B cell (primary cell): ENCODE measurements at regions not wholly inside any gene's neighbourhood (a gene's known extent, or its start where the extent isn't known, plus 50 kb on each side); places are given as distances from the start of the nearest gene placed in this dataset.

Experiments used
- ATAC-seq: fragments of 200-7000 bp; cut with Tn5 transposase; one replicate; pipeline ENCODE4 v1.10.0; 2021; ENCODE audit warnings: low read depth, mild to moderate bottlenecking, moderate number of reproducible peaks, moderate library complexity
- CTCF ChIA-PET: fragments of 350-600 bp; sonication (Branson Sonifier 250); formaldehyde crosslinking; loops from one replicate; lab custom pipeline; 2021; ENCODE audit warnings: antibody characterized with exemption, inconsistent platforms; lab: Charles Lee
- POLR2A ChIA-PET: fragments of 350-600 bp; sonication (Branson Sonifier 250); formaldehyde crosslinking; loops from one replicate; lab custom pipeline; 2021; ENCODE audit warnings: antibody characterized with exemption; lab: Charles Lee
- DNase-seq: peaks from one replicate; pipeline ENCODE4 v3.0.0; 2013
- H2AFZ ChIP-seq: 2 replicates; pipeline ENCODE4 v1.6.1; 2012; ENCODE audit warnings: mild to moderate bottlenecking, low read depth, low read length; ENCODE audit not compliant: insufficient read depth, poor library complexity, severe bottlenecking
- H3K27ac ChIP-seq, 2 donors: 1 replicate in 1 of 2; 2 replicates in 1 of 2; pipeline ENCODE4 v1.5.1; 2012 to 2013; ENCODE audit warnings: low read length in 2 of 2, mild to moderate bottlenecking in 2 of 2, moderate library complexity in 1 of 2
- H3K27me3 ChIP-seq, 4 experiments: fragments of 200-600 bp in 1 of 4; sonication (generic) in 1 of 4; replicated peaks in 1 of 4; 1 replicate in 2 of 4; 2 replicates in 2 of 4; pipeline versions ENCODE4 v1.6.1 to v1.7.0; 2013 to 2016; ENCODE audit warnings: low read length in 3 of 4, mild to moderate bottlenecking in 2 of 4, mixed read lengths in 1 of 4, moderate library complexity in 1 of 4; ENCODE audit not compliant: insufficient read depth in 4 of 4, control insufficient read depth in 3 of 4; ENCODE audit errors: control extremely low read depth in 1 of 4
- H3K36me3 ChIP-seq, 2 experiments: replicated peaks in 1 of 2; 1 replicate in 1 of 2; 2 replicates in 1 of 2; pipeline versions ENCODE4 v1.6.1 to v1.7.1; 2013; ENCODE audit warnings: low read length in 1 of 2; ENCODE audit not compliant: insufficient read depth in 2 of 2, control insufficient read depth in 1 of 2; ENCODE audit errors: control extremely low read depth in 1 of 2, extremely low read depth in 1 of 2
- H3K4me1 ChIP-seq, 2 donors: fragments of 200-600 bp in 1 of 2; sonication (generic) in 1 of 2; 1 replicate in 1 of 2; 2 replicates in 1 of 2; pipeline versions ENCODE4 v1.5.1 to v1.6.1; 2013 to 2017; ENCODE audit warnings: low read length in 2 of 2; ENCODE audit not compliant: control insufficient read depth in 2 of 2, insufficient read depth in 2 of 2
- H3K4me2 ChIP-seq: replicated peaks from 2 replicates; pipeline ENCODE3; 2012; ENCODE audit warnings: mild to moderate bottlenecking, low read depth, low read length; ENCODE audit not compliant: poor library complexity, severe bottlenecking
- H3K4me3 ChIP-seq, 5 experiments: fragments of 200-600 bp in 1 of 5; sonication (generic) in 1 of 5; 1 replicate in 3 of 5; 2 replicates in 2 of 5; pipeline versions ENCODE4 v1.5.1 to v1.7.0; 2011 to 2016; ENCODE audit warnings: low read length in 4 of 5, mild to moderate bottlenecking in 4 of 5, low read depth in 2 of 5, control low read depth in 1 of 5, moderate library complexity in 1 of 5; ENCODE audit not compliant: insufficient read depth in 1 of 5; ENCODE audit errors: control extremely low read depth in 1 of 5, extremely low read depth in 1 of 5
- H3K79me2 ChIP-seq: fragments of 200-600 bp; sonication (generic); one replicate; pipeline ENCODE4 v1.6.0; 2016; ENCODE audit warnings: low read length; ENCODE audit not compliant: control insufficient read depth, insufficient read depth
- H3K9ac ChIP-seq: fragments of 200-600 bp; sonication (generic); 2 replicates; pipeline ENCODE4 v1.6.1; 2017; ENCODE audit warnings: mild to moderate bottlenecking, low read length, moderate library complexity
- H3K9me3 ChIP-seq, 3 donors: one replicate each; pipeline versions ENCODE4 v1.6.1 to v1.7.1; 2013; ENCODE audit warnings: low read length in 2 of 3; ENCODE audit not compliant: control insufficient read depth in 2 of 3, insufficient read depth in 1 of 3; ENCODE audit errors: control extremely low read depth in 1 of 3
- H4K20me1 ChIP-seq: 2 replicates; pipeline ENCODE4 v1.6.0; 2012; ENCODE audit warnings: mild to moderate bottlenecking, low read length; ENCODE audit not compliant: insufficient read depth, control insufficient read depth, poor library complexity, severe bottlenecking
- H3K27ac Mint-ChIP-seq: one replicate; pipeline ENCODE4 v1.8.0; 2021; ENCODE audit warnings: mixed read lengths
- H3K27me3 Mint-ChIP-seq: one replicate; pipeline ENCODE4 v1.8.0; 2021; ENCODE audit warnings: mixed read lengths
- H3K4me1 Mint-ChIP-seq: one replicate; pipeline ENCODE4 v1.8.0; 2021; ENCODE audit warnings: mixed read lengths
- H3K4me3 Mint-ChIP-seq: one replicate; pipeline ENCODE4 v1.8.0; 2021; ENCODE audit warnings: mixed read lengths
- H3K9me3 Mint-ChIP-seq: one replicate; pipeline ENCODE4 v1.8.0; 2022; ENCODE audit warnings: mixed read lengths; ENCODE audit not compliant: insufficient read depth
- CTCF ChIP-seq: fragments of 200-600 bp; IDR thresholded peaks from one replicate; pipeline ENCODE4 v1.8.0; 2022; ENCODE audit warnings: antibody characterized with exemption, mild to moderate bottlenecking
- EZH2 ChIP-seq: IDR thresholded peaks from 2 replicates; pipeline ENCODE4 v1.6.1; 2012; ENCODE audit warnings: borderline replicate concordance, low read depth, mild to moderate bottlenecking, moderate library complexity, low read length; ENCODE audit not compliant: insufficient read depth, poor library complexity, severe bottlenecking
- WGBS: methylation state at CpG from one replicate; pipeline ENCODE4 v1.1.5; 2013; ENCODE audit warnings: missing lambda C conversion rate; ENCODE audit not compliant: insufficient coverage; 5-methylcytosine and 5-hydroxymethylcytosine counted together
- intact Hi-C: fragments of 100-400 bp; cut with micrococcal nuclease; formaldehyde crosslinking; loops from one replicate; pipeline ENCODE4 v1.10.0; 2022

DNA sequence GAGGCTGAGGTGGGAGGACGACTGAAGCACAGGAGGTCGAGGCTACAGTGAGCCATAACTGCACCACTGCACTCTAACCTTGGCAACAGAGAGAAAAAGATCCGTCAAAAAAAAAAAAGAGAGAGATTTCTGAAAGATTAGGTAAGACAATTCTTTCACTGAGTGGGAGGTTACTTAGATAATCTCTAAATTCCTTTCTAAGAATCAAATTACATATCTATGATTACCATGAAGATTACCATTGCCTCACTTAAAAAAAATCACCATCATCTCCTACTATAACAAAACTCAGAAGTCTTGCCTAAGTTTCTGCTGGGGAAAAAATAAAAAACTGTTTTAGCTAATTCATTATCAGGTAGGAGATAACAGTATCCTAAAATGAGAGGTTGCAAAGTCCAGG, 366.7 kb downstream of the DUSP6 start:
- TF ChIP-seq EZH2 = no peak
- TF ChIP-seq CTCF = no peak
- CTCF ChIA-PET = interaction anchor here (0.7 kb wide), 1 partner anchor 1029 kb away, joined by 3 read pairs; no protein-coding TSS in a partner anchor
- peaks cover 24% of the 10 kb centered on the region for H3K27me3 Mint-ChIP-seq
- no peaks in the 10 kb centered on the region for H4K20me1 ChIP-seq
- no peak overlapping the region for H3K4me3 Mint-ChIP-seq
- POLR2A ChIA-PET = no interaction called here
- H3K27me3 ChIP-seq = no peaks in the 10 kb centered on the region
- H3K27ac ChIP-seq = no peak overlapping the region
- H3K4me3 ChIP-seq = no peak overlapping the region
- no peaks in the 10 kb centered on the region for H3K36me3 ChIP-seq
- no peak overlapping the region for H3K27ac Mint-ChIP-seq
- DNase-seq = no peak
- no peak overlapping the region for H3K9ac ChIP-seq
- H2AFZ ChIP-seq = no peak overlapping the region
- H3K4me1 ChIP-seq = no peaks in the 10 kb centered on the region
- H3K4me1 Mint-ChIP-seq = no peaks in the 10 kb centered on the region
- no peak for ATAC-seq
- no peaks in the 10 kb centered on the region for H3K9me3 Mint-ChIP-seq
- no peaks in the 10 kb centered on the region for H3K79me2 ChIP-seq
- intact Hi-C loops = no loop called here
- H3K9me3 ChIP-seq = no peaks in the 10 kb centered on the region
- no peak overlapping the region for H3K4me2 ChIP-seq
- no CpG with 5 or more reads among the region's 3 CpGs for WGBS

DNA sequence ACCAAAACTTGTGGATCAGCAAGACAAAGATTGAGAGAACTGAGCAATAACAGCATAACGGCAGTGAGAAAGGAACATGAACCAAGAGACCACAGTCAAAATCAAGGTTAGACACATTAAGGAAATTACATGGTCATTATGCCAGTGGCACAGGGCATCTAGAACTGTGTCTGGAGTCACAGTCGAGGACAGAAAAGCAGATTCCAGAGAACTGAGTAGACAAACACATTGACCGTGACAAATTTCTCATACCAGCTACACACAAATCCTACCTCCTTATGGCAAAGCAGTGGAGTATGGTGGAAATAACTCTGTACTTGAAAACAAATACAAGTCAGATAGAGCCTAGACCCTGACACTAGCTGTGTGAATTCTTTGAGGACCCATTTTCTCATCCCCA, 367.3 kb downstream of the DUSP6 start:
- no peak for ATAC-seq
- H3K27ac Mint-ChIP-seq = no peak overlapping the region
- CTCF ChIA-PET = interaction anchor here (0.7 kb wide), 1 partner anchor 1028 kb away, joined by 3 read pairs; no protein-coding TSS in a partner anchor
- intact Hi-C loops = no loop called here
- TF ChIP-seq EZH2 (no peak), CTCF (no peak)
- H3K27ac ChIP-seq = no peak overlapping the region
- no peaks in the 10 kb centered on the region for H3K4me1 ChIP-seq
- no peaks in the 10 kb centered on the region for H3K9me3 Mint-ChIP-seq
- no peak overlapping the region for H2AFZ ChIP-seq
- DNase-seq = no peak
- no peaks in the 10 kb centered on the region for H3K36me3 ChIP-seq
- H3K9ac ChIP-seq = no peak overlapping the region
- peaks cover 22% of the 10 kb centered on the region for H3K27me3 Mint-ChIP-seq
- no peaks in the 10 kb centered on the region for H3K79me2 ChIP-seq
- no peaks in the 10 kb centered on the region for H4K20me1 ChIP-seq
- H3K27me3 ChIP-seq = no peaks in the 10 kb centered on the region
- WGBS = 80% methylated on average over 2 of the region's 3 CpGs
- H3K4me3 Mint-ChIP-seq = no peak overlapping the region
- no peak overlapping the region for H3K4me3 ChIP-seq
- POLR2A ChIA-PET = no interaction called here
- no peak overlapping the region for H3K4me2 ChIP-seq
- no peaks in the 10 kb centered on the region for H3K9me3 ChIP-seq
- H3K4me1 Mint-ChIP-seq = no peaks in the 10 kb centered on the region
